ENCODE measurements at regions not wholly inside any gene's neighbourhood (a gene's known extent, or its start where the extent isn't known, plus 50 kb on each side); places are given as distances from the start of the nearest gene placed in this dataset.

DNA sequence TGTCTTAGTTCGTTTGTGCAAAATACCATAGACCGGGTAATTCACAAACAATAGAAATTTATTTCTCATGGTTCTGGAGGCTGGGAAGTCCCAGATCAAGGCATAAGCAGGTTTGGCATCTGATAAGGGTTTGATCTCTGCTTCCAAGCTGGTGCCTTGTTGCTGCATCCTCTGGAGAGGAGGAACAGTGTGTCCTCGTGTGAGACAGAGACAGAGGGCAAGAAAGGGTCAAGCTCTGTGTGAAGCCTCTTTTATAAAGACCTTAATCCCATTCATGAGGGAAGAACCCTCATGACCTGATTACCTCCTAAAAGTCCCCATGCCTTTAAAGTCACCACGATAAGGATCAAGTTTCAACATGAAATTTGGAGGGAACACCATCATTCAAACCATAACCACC is 55.8 kb upstream of the TANC2 start:
- TF ChIP-seq POLR2A (IDR thresholded peaks at IDR 0.05) (no peak), POLR2AphosphoS5 (IDR thresholded peaks at IDR 0.05) (no peak)
- TF ChIP-seq, protein P1, sequence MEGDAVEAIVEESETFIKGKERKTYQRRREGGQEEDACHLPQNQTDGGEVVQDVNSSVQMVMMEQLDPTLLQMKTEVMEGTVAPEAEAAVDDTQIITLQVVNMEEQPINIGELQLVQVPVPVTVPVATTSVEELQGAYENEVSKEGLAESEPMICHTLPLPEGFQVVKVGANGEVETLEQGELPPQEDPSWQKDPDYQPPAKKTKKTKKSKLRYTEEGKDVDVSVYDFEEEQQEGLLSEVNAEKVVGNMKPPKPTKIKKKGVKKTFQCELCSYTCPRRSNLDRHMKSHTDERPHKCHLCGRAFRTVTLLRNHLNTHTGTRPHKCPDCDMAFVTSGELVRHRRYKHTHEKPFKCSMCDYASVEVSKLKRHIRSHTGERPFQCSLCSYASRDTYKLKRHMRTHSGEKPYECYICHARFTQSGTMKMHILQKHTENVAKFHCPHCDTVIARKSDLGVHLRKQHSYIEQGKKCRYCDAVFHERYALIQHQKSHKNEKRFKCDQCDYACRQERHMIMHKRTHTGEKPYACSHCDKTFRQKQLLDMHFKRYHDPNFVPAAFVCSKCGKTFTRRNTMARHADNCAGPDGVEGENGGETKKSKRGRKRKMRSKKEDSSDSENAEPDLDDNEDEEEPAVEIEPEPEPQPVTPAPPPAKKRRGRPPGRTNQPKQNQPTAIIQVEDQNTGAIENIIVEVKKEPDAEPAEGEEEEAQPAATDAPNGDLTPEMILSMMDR (IDR thresholded peaks at IDR 0.05) = no peak

Measured in suprapubic skin (tissue), 4 donors.